ENCODE measurements at regions not wholly inside any gene's neighbourhood (a gene's known extent, or its start where the extent isn't known, plus 50 kb on each side); places are given as distances from the start of the nearest gene placed in this dataset.
"Not testable (repeated sequence)": the region's sequence is repeated elsewhere in the genome, so short reads cannot be mapped to it uniquely, and the experiment has no call there.

DNA sequence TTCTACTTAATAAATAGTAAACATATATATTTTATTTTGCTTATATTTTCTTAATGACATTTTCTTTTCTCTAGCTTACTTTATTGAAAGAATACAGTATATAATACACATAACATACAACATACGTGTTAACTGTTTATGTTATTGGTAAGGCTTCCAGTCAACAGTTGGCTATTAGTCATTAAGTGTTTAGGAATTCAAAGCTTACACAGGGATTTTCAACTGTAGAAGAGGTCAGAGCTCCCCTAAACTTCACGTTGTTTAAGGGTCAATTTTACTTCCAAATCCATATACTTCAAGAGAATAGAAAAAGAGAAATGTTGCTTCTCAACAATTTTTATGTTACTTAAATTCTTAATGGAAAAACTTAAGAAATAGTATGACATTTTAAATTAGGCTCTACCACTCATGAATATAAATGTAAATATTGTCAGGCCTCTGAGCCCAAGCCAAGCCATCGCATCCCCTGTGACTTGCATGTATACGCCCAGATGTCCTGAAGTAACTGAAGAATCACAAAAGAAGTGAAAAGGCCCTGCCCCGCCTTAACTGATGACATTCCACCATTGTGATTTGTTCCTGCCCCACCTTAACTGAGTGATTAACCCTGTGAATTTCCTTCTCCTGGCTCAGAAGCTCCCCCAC lies 456.5 kb upstream of the NETO1 start:
- H3K9me3 ChIP-seq (replicated peaks in 1 of 2; ENCODE audit: control insufficient read depth in 1 of 2, insufficient read depth in 1 of 2, low read length in 2 of 2); H3K4me1 Mint-ChIP-seq; H3K36me3 ChIP-seq (replicated peaks in 1 of 2; ENCODE audit: control insufficient read depth in 1 of 2, insufficient read depth in 2 of 2, low read length in 2 of 2); H3K27me3 ChIP-seq (ENCODE audit: control insufficient read depth in 2 of 2, insufficient read depth in 2 of 2, low read length in 2 of 2); H2AFZ ChIP-seq (ENCODE audit: insufficient read depth, low read depth, low read length, poor library complexity, severe bottlenecking); H3K9ac ChIP-seq (ENCODE audit: insufficient read depth, low read length, poor library complexity, severe bottlenecking); H3K27me3 Mint-ChIP-seq (ENCODE audit: low read depth in 3 of 3); H3K4me1 ChIP-seq (ENCODE audit: control insufficient read depth in 1 of 2, insufficient read depth in 2 of 2, low read length in 2 of 2); H3K27ac ChIP-seq (ENCODE audit: low read depth in 1 of 2, low read length in 2 of 2); H3K4me3 ChIP-seq (replicated peaks in 1 of 3; ENCODE audit: low read depth in 2 of 3, low read length in 3 of 3); H3K4me3 Mint-ChIP-seq; H3K79me2 ChIP-seq (ENCODE audit: insufficient read depth, low read length); H3K27ac Mint-ChIP-seq; H4K20me1 ChIP-seq (ENCODE audit: insufficient read depth, low read length); DNase-seq; intact Hi-C loops (cut with micrococcal nuclease); H3K36me3 Mint-ChIP-seq; H3K4me2 ChIP-seq (replicated peaks; ENCODE audit: extremely low read depth, low read length, poor library complexity, severe bottlenecking): not testable (repeated sequence)
- peaks cover 0 to 14% (median 4%) of the 10 kb centered on the region in 7 donors for H3K9me3 Mint-ChIP-seq
- WGBS (ENCODE audit: insufficient coverage), result no CpG with 5 or more reads among the region's 5 CpGs

DNA sequence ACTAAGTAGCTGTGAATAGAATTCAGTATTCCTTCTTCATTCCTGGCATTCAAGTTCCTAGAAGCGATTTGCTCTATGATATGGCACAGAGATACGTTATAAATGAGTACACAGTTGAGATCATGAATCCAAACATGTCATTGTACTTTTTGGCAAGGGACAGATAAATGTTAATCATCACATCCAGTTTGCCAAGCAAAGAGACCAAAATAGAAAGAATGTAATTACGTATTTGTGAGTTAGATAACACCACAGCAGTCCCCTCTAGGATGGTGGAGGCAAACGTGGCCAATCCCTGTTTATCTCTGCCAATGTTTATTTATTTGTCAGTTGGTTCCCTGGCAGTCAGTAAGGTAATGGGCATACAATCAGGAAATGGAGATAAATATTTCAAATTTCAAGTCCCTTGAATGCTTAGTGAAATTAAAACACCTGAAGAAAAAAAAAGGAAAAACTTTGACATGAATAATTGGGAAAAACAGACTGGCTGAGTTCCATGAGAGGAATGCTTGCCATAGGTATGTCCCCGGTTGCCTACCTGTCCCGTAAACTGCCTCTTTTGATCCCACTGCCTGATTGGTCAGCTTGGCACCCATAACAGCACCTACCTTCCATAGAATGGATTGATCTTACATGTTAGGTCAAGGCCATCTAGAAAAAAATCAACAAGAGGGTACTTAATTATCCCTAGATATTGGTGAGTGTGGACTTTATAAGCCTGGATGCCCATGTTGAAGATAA lies 451.1 kb upstream of the NETO1 start:
- TF ChIP-seq, protein P1, sequence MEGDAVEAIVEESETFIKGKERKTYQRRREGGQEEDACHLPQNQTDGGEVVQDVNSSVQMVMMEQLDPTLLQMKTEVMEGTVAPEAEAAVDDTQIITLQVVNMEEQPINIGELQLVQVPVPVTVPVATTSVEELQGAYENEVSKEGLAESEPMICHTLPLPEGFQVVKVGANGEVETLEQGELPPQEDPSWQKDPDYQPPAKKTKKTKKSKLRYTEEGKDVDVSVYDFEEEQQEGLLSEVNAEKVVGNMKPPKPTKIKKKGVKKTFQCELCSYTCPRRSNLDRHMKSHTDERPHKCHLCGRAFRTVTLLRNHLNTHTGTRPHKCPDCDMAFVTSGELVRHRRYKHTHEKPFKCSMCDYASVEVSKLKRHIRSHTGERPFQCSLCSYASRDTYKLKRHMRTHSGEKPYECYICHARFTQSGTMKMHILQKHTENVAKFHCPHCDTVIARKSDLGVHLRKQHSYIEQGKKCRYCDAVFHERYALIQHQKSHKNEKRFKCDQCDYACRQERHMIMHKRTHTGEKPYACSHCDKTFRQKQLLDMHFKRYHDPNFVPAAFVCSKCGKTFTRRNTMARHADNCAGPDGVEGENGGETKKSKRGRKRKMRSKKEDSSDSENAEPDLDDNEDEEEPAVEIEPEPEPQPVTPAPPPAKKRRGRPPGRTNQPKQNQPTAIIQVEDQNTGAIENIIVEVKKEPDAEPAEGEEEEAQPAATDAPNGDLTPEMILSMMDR (IDR thresholded peaks at IDR 0.05), result no peak
- H3K9ac ChIP-seq (ENCODE audit: insufficient read depth, low read length, poor library complexity, severe bottlenecking), result no peak overlapping the region
- no peaks in the 10 kb centered on the region for H3K4me1 Mint-ChIP-seq
- H3K4me1 ChIP-seq (ENCODE audit: control insufficient read depth in 1 of 2, insufficient read depth in 2 of 2, low read length in 2 of 2), result no peaks in the 10 kb centered on the region
- no peaks in the 10 kb centered on the region for H3K9me3 ChIP-seq (replicated peaks in 1 of 2; ENCODE audit: control insufficient read depth in 1 of 2, insufficient read depth in 1 of 2, low read length in 2 of 2)
- H3K36me3 ChIP-seq (replicated peaks in 1 of 2; ENCODE audit: control insufficient read depth in 1 of 2, insufficient read depth in 2 of 2, low read length in 2 of 2), result no peaks in the 10 kb centered on the region
- H3K27ac ChIP-seq (ENCODE audit: low read depth in 1 of 2, low read length in 2 of 2), result no peak overlapping the region
- H2AFZ ChIP-seq (ENCODE audit: insufficient read depth, low read depth, low read length, poor library complexity, severe bottlenecking), result no peak overlapping the region
- DNase-seq, result no peak
- H3K4me3 ChIP-seq (replicated peaks in 1 of 3; ENCODE audit: low read depth in 2 of 3, low read length in 3 of 3), result no peak overlapping the region
- H4K20me1 ChIP-seq (ENCODE audit: insufficient read depth, low read length), result no peaks in the 10 kb centered on the region
- H3K27ac Mint-ChIP-seq, result no peak overlapping the region
- peaks cover 0 to 2% (median 0%) of the 10 kb centered on the region in 7 donors for H3K9me3 Mint-ChIP-seq
- H3K27me3 ChIP-seq (ENCODE audit: control insufficient read depth in 2 of 2, insufficient read depth in 2 of 2, low read length in 2 of 2), result no peaks in the 10 kb centered on the region
- WGBS (ENCODE audit: insufficient coverage), result no CpG with 5 or more reads among the region's 6 CpGs
- no peaks in the 10 kb centered on the region for H3K36me3 Mint-ChIP-seq
- H3K4me2 ChIP-seq (replicated peaks; ENCODE audit: extremely low read depth, low read length, poor library complexity, severe bottlenecking), result no peak overlapping the region
- no peak overlapping the region for H3K4me3 Mint-ChIP-seq
- no peaks in the 10 kb centered on the region for H3K27me3 Mint-ChIP-seq (ENCODE audit: low read depth in 3 of 3)
- H3K79me2 ChIP-seq (ENCODE audit: insufficient read depth, low read length), result no peaks in the 10 kb centered on the region
- intact Hi-C loops (cut with micrococcal nuclease), result no loop called here

Data from CD14-positive monocyte (primary cell).